HG03097 (cell line): ENCODE measurements at regions not wholly inside any gene's neighbourhood (a gene's known extent, or its start where the extent isn't known, plus 50 kb on each side); places are given as distances from the start of the nearest gene placed in this dataset.

Source experiments
- ATAC-seq: cut with Tn5 transposase; IDR thresholded peaks from one replicate; pipeline ENCODE4 v1.9.1; 2021; ENCODE audit not compliant: unreplicated experiment, low FRiP score

DNA sequence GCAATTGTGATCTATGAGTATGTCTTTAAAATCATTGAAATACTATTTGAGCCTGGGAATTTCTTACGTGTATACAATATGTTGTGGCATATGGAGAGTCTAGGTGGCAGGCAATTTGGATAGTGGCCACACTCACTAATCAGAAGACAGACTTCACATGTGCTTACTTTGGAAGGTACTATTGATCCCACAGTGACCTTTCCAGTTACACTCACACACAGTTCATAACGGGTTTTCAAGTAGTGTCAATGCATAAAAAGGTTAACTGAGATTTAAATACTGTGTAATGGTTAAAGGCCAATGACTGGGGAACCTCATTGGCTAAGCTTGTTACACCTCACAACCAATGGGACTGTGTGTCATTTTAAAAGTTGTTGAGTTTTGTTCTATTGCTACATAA, 783.2 kb downstream of the RPA4 start:
- ATAC-seq: no peak

DNA sequence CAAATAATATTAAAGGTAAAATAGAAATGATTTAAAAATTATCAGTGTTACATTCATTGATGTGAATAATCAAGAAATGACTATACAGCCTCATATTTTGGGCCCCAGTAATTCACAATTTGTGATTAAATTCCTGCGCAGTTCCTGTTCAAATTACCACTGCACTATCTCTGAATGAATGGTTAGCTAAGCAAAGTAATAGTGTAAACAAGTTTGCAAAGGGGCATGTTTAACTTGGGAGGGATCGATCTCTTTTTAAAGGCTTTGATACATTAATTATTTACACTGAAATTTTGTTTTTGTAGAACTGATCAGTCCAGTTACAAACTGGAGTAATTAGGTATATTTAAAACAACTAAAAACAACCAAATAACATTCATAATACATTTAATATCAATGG, 784.4 kb downstream of the RPA4 start:
- ATAC-seq: no peak

DNA sequence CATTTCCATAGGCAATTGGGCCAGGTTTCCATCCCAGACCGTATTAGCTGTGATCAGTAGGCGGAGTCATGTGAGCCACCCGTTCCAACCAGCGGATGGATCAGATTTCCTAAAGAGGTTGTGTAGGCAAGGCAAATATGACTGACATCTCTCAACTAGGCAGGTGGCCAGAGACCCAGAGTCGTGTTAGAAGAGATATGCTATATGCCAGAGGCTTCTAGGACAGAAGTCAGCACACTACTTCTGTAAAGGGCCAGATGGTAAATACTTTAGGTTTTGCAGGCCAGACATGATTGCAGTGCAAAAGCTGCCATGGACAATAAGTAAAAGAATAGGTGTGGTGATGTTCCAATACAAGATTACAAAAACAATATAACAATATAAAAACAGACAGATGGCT, 788.4 kb downstream of the RPA4 start:
- ATAC-seq: no peak

DNA sequence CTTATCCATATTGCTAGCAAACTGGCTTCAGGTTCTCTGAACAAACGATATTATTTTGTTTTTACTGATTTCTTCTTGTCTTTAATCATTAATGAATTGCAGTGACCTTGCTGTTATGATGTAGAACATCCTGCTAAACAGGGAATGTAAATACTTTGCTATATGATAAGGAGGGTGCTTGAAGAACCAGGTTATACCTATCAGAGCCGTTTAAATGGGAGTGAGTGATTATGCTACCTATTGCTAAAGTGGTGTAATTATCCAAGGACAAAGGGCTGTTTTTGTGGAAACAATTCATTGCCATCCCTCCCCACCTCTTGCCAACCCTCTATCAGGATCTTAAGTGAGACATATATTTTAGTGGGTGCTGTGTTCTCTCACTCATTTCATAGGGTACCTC, 788.9 kb downstream of the RPA4 start:
- ATAC-seq: no peak

DNA sequence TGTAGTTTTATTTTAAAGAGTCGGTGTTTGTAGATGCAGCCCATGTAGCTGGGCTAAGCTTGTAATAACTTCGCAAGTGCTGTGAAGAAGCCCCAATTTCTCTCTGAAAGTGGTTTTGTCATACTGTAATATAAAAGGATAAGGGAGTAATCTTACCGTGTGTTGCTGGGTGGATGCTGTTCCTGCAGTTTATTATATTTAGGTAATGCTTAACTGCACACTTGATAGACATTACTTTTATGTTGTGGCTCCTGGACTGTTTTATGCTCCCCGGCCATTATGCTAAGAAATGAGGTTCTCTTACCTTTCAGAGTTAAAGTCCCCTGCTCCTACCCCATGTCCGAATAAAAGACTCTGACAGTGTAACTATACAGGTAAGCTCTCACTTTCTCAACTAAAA, 789.4 kb downstream of the RPA4 start:
- no peak for ATAC-seq

DNA sequence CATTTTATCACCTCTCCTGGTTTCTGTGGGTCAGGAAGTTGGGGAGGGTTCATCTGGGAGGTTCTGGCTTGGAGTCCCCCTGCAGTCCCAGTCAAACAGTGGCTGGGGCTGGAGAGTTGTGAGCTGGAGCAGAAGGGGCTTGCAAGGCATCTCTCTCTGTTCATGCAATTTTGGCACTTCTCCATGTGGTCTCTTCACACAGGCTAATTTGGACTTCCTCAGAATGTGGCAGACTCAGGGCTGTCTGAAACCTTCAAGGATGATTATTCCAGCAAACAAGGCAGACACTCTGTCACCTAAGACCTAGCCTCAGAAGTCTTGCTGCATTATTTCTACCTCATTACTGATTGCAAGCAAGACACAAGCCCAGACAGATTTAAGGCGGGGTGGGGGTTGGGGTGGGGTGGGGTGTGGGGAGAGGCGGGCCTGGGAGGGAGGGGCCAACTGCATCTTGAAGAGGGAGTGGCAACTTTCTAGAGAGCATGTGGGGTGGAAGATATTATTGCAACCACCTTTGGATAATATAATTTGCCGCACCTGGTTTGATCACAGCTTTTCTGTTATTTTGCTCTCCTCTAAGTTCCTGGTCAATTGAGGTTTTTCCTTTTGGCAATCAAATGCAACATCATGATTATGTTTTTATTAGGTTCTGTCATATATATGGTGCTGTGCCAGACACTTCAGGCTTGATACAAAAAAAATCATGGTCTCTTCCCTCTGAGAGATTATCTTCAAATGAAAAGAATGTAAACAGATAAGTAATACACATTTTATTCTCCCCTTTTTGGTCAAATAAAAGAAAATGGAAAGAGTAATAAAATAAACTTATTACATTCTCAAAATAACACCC, 799.5 kb downstream of the RPA4 start:
- no peak for ATAC-seq

DNA sequence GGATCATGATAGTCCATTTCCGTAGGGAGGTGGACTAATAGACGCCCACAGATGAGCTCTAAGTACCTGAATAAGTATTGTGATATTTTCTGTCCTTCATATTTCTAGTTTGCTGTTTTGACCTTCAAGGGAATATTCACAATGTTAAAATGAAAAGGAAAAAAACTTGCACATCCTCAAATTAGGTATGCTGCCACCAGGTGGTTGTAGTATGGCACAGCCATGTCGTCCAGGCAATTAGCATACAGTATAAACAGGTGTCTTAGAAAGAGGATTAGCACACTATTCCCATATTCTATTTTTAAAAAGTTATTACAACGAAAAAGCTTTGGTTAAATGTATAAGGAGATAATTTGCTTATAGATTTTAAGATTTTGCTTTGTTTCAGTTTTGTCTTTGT, 802.0 kb downstream of the RPA4 start:
- ATAC-seq: no peak

DNA sequence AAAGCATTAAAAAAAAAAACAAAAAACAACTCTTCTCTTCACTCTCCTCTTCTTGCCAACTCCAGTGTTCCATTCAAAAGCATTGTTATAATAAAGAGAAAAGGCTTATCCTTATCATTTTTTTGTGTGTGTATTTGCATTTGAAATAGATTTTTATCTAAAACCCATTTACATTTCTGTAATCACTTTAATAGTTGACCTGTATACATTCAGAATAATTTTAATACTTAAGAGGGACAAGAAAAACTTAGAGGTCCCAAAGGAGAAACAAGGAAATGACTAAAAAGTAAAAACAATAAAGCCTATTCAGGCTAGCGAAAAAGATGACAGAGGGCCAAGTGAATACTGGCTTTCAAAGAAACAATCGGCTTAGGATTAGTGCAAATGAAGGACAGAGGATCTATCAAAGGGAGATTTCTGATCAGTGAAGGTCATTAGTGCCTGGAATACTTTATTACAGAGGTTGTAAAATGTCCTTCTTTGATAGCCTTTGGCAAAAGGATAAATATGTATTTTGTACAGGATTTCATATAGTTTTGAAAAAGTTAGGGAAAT, 808.3 kb downstream of the RPA4 start:
- ATAC-seq: no peak

DNA sequence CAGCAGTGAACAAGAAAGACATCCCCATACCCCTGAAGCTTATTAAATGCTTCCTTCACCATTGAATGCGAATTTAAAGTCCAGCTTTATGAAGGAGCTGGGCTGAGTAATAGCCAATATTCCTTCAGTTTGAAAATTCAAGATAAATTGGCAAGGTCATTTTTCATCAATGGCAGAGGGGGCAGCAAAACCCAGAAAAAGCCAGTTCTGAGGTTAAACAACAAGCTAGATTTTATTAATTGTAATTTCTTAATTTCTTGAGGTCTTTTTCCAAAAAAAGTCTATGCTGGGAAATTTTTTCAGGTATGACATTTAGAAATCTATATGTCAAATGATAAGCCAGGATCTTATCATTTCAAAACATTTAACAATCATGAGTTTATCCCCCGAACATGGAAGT, 808.9 kb downstream of the RPA4 start:
- no peak for ATAC-seq

DNA sequence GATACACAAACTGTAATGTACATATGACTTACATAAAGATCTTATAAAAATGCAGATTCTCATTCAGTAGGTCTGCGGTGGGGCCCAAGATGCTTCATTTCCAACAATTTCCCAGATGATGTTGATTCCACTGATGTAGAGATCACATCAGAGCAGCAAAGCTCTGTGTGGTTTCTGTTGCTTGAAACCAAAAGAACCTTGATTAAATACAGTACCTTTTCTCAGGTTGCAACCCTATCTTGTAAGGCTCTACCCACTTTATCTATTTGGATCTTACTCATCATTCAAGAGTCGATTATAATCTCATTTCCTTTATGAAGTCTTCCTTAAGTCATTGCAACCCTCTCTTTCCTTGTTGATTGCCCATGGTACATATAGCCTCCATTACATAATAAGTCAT, 816.8 kb downstream of the RPA4 start:
- ATAC-seq: no peak

DNA sequence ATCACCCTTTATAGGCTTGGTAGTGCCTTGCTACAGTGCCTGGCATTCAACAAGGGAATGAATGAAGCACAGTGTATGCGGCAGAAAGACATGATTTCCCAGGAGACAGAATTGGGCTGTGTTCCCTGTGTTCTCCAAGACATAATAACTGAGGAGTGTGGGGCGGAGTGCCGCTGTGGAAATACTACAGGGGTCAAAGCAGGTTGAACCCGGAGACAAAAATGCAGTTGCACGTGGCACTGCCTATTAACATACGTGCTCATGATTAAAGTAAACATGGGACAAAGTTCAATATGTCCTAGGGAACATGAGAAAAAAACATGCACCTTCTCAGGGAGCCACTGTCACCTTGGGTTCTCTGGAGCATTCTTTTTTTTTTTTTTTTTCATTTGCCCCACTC, 820.8 kb downstream of the RPA4 start:
- ATAC-seq: no peak

DNA sequence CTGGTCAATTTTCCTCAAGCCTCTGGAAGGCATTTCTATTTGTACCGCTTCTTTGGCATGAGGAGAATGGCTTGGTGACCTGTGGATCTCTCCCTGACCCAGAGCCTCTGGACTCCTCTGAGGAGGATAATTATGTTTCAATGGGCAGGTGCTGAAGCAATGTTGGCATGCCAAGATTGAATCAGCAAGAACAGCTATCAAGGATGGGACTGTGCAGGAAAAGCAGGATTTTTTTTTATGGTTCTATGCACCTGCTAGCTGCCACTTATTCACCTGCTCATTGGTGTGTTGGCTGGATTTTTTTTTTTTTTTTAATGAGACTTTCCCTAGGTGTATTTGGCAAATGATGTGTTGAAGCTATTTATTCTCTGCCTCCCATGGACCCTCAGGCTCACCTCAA, 821.2 kb downstream of the RPA4 start:
- ATAC-seq: no peak

DNA sequence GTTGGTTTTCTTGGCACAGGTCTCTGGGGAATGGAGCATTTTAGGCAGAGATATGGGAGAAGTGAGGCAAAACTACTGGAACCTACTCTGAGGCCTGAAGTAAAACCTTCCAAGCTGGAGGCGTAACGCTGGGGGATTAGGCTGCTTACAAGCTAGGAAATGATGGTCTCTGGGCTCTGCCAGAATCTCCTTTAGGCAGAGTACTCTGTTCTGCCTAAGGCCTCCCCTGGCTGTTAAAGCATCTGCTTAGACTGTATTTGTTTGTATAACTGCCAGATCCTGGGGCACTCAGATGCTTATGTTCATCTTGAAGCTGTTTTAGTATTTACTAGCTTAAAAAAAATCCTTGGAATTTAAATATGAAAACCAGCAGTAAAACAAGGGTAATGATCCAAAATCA, 822.2 kb downstream of the RPA4 start:
- ATAC-seq: no peak

DNA sequence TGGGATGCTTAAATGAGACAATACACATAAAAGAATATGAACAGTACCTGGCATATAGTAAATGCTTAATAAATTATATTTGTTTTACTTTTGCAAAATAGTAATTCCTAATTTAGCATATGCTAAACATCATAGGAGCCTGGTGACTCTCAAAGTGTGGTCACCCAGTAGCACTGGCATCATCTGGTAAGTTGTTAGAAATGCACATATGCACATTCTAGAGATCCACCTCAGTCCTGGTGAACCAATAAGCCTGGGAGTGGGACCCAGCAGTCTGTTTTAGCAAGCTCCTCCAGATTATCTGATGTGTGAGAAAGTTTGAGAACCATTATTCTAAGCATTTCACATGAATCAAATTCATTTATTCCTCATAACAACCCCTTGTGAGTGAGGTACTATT, 830.4 kb downstream of the RPA4 start:
- no peak for ATAC-seq

DNA sequence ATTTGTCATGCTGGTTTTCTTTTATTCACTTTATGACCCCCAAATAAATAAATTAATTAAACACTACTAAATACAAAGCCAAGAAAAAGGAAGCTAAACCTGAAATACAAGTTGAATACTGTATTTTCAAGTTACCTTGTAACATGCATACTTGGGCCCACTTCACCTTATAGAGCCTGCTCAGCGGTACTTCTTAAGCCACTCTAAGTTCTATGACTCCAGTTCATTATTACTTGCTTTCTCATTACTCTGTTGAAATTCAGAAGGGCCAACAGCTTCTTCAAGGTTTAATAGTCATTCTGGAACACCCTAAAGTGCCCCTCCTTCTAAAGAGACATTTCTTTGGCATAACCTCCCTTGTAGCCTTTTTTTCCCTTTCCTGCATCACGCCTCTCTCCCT, 844.5 kb downstream of the RPA4 start:
- ATAC-seq: no peak

DNA sequence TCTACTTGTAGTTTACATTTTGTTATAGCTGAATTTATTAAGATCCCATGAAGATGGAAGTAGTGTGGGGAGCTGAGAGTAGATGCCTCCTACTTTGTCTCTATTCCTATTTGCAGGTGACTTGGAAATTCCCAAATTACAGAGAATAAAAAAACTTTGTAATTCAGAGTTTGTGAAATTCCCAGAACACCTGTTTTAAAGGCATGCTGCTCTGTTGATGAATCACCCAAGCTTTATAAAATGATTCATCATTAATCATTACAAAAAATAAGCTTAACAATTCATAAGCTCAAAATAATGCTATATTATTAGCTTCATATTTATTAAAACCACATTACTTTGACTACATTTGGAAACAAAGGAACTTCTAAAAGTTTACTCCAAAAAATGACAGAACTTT, 856.3 kb downstream of the RPA4 start:
- ATAC-seq: no peak

DNA sequence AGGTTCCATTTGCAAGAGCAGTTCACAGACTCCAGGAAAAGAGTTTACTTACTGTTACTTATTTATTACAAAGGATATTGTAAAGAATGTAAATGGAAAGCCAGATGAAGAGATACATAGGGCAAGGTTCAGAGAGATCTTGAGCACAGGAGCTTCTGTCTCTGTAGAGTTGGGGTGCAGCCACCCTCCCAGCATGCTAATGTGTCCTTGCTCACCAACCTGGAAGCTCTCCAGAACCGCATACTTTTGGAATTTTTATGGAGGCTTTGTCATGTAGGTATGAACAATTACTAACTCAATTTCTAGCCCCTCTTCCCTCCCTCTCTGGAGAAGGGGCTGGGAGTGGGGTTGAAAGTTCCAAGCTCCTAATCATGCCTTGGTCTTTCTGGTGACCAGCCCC, 857.2 kb downstream of the RPA4 start:
- no peak for ATAC-seq

DNA sequence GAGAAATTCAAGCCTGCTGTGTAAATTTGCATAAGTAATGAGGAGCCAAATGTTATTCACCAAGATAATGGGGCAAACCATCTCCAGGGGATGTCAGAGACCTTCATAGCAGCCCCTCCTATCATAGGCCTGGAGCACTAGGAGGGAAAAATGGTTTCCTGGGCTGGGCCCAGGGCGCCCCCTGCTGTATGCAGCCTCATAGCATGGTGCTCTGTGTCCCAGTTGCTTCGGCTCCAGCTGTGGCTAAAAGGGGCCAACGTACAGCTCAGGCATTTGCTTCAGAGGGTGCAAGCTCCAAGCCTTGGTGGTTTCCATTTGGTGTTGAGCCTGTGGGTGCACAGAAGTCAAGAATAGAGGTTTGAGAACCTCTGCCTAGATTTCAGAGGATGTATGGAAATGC, 859.3 kb downstream of the RPA4 start:
- ATAC-seq: no peak

DNA sequence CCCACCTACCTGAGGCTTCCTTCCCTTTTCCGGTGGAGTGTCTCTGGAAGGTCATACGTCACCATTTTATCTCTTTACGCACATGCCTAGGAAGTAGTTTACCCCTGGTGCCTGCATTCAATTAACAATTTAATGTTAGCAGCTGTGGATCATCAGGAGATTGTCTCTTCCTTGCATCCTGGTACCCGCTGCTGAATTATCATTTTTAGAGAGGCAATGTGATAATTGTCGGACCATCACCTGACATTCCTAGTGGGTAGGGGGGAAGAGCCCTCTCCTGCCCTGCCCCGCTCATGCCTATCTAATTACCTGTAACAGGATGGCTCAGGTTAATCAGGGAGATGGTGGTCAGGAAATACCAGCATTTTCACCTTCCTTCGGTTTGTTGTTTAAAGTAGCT, 863.6 kb downstream of the RPA4 start:
- no peak for ATAC-seq

DNA sequence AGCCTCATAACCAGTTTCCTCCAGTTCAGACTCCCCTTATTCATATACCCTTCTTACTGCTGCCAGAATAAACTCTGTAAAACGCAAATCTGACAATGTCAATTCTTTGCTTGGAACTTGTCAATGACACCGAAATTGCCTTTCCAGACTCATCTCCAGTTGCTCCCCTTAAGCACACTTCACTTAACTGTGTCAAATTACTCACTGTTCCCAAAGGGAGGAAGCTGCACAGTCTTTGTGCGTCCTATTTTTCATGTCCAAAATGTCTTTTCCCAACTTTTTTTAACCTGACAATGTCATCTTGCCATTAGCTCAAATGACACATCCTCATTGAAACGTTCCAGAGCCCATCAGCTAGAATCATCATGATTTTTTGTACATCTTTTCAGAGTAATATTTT, 867.3 kb downstream of the RPA4 start:
- no peak for ATAC-seq

DNA sequence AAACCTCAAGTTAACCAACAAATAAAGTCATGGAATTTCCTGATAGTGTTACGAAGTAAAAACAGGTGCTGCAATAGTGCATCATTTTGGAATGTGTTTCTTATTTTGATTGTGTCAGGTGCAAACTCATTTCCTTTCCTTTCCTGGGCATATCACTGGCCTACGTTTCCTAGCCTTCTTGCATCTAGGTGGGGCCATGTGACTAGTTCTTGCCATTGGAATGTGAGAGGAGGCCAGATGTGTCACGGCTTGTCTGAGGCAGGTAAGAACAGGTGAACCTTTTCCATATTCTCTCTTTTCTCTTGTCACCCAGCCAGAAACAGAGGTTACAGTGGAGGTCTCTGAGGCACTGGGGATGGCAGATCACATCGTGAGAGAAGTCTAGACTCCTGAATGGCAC, 868.0 kb downstream of the RPA4 start:
- ATAC-seq: no peak

DNA sequence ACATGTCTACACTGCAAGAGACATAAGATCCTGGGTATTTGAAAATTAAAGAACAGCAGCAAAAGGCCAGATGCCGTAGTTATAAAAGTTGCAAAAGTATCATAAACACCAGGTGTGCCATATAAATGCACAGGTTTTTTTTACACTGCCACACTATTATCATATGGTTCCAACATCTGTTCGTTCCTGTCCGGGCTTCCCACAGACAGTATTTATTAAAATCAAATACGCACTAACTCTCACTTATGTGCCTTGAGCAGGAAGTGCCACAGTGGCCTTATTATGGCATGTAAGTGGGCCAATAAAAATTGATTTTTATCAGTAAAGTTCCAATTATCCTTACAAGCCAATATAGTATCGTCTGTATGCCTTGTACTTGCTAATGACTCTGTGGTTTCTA, 873.2 kb downstream of the RPA4 start:
- no peak for ATAC-seq

DNA sequence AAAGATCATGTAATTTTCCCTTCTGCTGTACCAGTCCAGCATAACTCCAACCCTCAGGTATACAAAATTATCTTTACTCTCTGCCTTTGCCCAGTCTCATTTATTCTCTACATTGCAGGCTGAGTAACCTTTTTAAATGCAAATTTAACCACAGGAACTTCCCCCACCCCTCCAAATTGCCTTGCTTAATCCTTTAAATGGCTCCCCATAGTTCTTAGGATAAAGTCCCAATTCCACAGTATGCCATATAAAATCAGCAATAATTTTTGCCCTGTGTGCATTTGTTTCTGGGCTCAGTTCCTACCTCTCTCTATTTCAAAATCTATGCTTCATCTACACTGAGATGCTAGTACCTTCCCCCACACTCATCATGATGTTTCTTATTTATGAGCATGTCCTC, 879.7 kb downstream of the RPA4 start:
- ATAC-seq: no peak
